ENCODE measurements at regions not wholly inside any gene's neighbourhood (a gene's known extent, or its start where the extent isn't known, plus 50 kb on each side); places are given as distances from the start of the nearest gene placed in this dataset.

- CTCF ChIA-PET, result no interaction called here
- no peak overlapping the region for H2AFZ ChIP-seq (ENCODE audit: control insufficient read depth, low read depth, low read length)
- no peak overlapping the region for H3K4me3 ChIP-seq
- RAD21 ChIA-PET (ENCODE audit: unreplicated experiment), result no interaction called here
- no peak for FAIRE-seq
- no peaks in the 10 kb centered on the region for H3K4me1 ChIP-seq (ENCODE audit: control insufficient read depth, insufficient read depth, low read length)
- intact Hi-C loops (cut with micrococcal nuclease; ENCODE audit: unreplicated experiment) (no loop called here), in situ Hi-C loops (cut with MboI) (no loop called here)
- no peaks in the 10 kb centered on the region for H3K27me3 ChIP-seq (replicated peaks in 1 of 2; ENCODE audit: control insufficient read depth in 2 of 2, insufficient read depth in 2 of 2, low read length in 1 of 2)
- H3K9me3 ChIP-seq (replicated peaks; ENCODE audit: control insufficient read depth, insufficient read depth, low read length), result no peaks in the 10 kb centered on the region; the same call in 2 of the 3 replicates
- DNase-seq (ENCODE audit: low read depth, low spot score), result no peak
- BruUV-seq (replicated peaks), result no TSS peak
- H3K79me2 ChIP-seq (ENCODE audit: control insufficient read depth, insufficient read depth, low read length), result no peaks in the 10 kb centered on the region
- ATAC-seq, result no peak
- no peaks in the 10 kb centered on the region for H3K36me3 ChIP-seq (ENCODE audit: control insufficient read depth in 2 of 2, insufficient read depth in 2 of 2, low read length in 1 of 2)
- H3K4me2 ChIP-seq (ENCODE audit: control insufficient read depth, insufficient read depth), result no peak overlapping the region
- POLR2A ChIA-PET, result no interaction called here
- no peak overlapping the region for H3K9ac ChIP-seq (ENCODE audit: control insufficient read depth, insufficient read depth, low read length)
- SMC1A ChIA-PET (ENCODE audit: uncharacterized antibody, unreplicated experiment), result no interaction called here
- H4K20me1 ChIP-seq (ENCODE audit: control insufficient read depth, insufficient read depth), result no peaks in the 10 kb centered on the region
- TF ChIP-seq KLF5 (IDR thresholded peaks at IDR 0.05; ENCODE audit: partially characterized antibody) (no peak), TCF12 (IDR thresholded peaks at IDR 0.05; ENCODE audit: low read depth, low read length) (no peak), SMARCA5 (IDR thresholded peaks at IDR 0.05) (no peak), SRF (IDR thresholded peaks at IDR 0.05; ENCODE audit: low read depth in 2 of 2, low read length in 2 of 2) (no peak), DPF2 (IDR thresholded peaks at IDR 0.05) (no peak), NBN (IDR thresholded peaks at IDR 0.05) (no peak), FOS (IDR thresholded peaks at IDR 0.05; ENCODE audit: borderline replicate concordance, extremely low read depth, insufficient read length) (no peak), SMAD1 (IDR thresholded peaks at IDR 0.05; ENCODE audit: low read depth, partially characterized antibody) (no peak), LARP7 (IDR thresholded peaks at IDR 0.05) (no peak), RB1 (IDR thresholded peaks at IDR 0.05; ENCODE audit: borderline replicate concordance) (no peak), POLR2AphosphoS5 (IDR thresholded peaks at IDR 0.05; ENCODE audit: low read length) (no peak), ZZZ3 (IDR thresholded peaks at IDR 0.05; ENCODE audit: control insufficient read depth, insufficient read length, low read depth) (no peak), ZNF24 (IDR thresholded peaks at IDR 0.05) (no peak), ZNF622 (IDR thresholded peaks at IDR 0.05) (no peak), CREB1 (IDR thresholded peaks at IDR 0.05; ENCODE audit: low read depth) (no peak), CUX1 (IDR thresholded peaks at IDR 0.05; ENCODE audit: insufficient replicate concordance, low read depth, low read length) (no peak)
- TF ChIP-seq, protein P1, sequence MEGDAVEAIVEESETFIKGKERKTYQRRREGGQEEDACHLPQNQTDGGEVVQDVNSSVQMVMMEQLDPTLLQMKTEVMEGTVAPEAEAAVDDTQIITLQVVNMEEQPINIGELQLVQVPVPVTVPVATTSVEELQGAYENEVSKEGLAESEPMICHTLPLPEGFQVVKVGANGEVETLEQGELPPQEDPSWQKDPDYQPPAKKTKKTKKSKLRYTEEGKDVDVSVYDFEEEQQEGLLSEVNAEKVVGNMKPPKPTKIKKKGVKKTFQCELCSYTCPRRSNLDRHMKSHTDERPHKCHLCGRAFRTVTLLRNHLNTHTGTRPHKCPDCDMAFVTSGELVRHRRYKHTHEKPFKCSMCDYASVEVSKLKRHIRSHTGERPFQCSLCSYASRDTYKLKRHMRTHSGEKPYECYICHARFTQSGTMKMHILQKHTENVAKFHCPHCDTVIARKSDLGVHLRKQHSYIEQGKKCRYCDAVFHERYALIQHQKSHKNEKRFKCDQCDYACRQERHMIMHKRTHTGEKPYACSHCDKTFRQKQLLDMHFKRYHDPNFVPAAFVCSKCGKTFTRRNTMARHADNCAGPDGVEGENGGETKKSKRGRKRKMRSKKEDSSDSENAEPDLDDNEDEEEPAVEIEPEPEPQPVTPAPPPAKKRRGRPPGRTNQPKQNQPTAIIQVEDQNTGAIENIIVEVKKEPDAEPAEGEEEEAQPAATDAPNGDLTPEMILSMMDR (IDR thresholded peaks at IDR 0.05 in 2 of 3, conservative IDR thresholded peaks at IDR 0.05 in 1 of 3; ENCODE audit: control insufficient read depth in 2 of 3, extremely low read depth in 1 of 3, insufficient read depth in 1 of 3, low read depth in 3 of 3, low read length in 3 of 3), result no peak
- no peak overlapping the region for H3K27ac ChIP-seq (ENCODE audit: control insufficient read depth, insufficient read depth)
These were observed 104.4 kb upstream of the CXCL14 start for GRCh38 chr5:135683189-135683588.

Measured in GM12878 (cell line).